ENCODE measurements at regions not wholly inside any gene's neighbourhood (a gene's known extent, or its start where the extent isn't known, plus 50 kb on each side); places are given as distances from the start of the nearest gene placed in this dataset.

DNA sequence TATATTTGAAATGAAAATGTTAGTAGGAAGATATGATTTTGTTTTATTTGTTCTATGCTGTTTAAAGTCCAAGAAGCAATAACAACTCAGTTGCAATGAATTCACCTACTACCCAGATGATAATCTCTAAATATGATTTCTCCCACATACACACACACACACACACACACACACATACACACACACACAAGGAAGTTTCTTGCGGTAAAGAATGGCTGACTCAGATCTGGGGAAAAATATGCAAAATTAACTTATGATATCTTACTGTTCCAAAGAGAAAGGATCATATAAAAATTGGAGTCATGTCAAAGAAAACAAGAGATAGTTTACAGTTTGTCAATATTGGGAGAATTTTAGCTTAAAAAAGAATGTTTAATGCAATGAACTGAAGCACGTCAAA, 456.7 kb downstream of the SLC16A7 start:
- Histone ChIP-seq H4K20me1 (ENCODE audit: control insufficient read depth, extremely low read depth, insufficient read depth, low read length) (no peaks in the 10 kb centered on the region), H2AFZ (ENCODE audit: low read length) (no peak overlapping the region), H3K9me3 (ENCODE audit: control insufficient read depth, insufficient read depth, low read depth, low read length) (no peaks in the 10 kb centered on the region), H3K4me3 (replicated peaks in 1 of 4; ENCODE audit: control extremely low read depth in 1 of 4, insufficient read depth in 1 of 4, low read depth in 3 of 4, low read length in 4 of 4) (no peak overlapping the region), H3K4me2 (ENCODE audit: extremely low read depth, insufficient read depth, low read length) (no peak overlapping the region), H3K27me3 (ENCODE audit: control insufficient read depth, insufficient read depth, low read length) (no peaks in the 10 kb centered on the region), H3K79me2 (ENCODE audit: control insufficient read depth, insufficient read depth, low read length) (no peaks in the 10 kb centered on the region), H3K9ac (ENCODE audit: insufficient read depth, low read length) (no peak overlapping the region), H3K27ac (ENCODE audit: insufficient read depth, low read length) (no peak overlapping the region), H3K36me3 (ENCODE audit: control insufficient read depth, insufficient read depth, low read length) (no peaks in the 10 kb centered on the region), H3K4me1 (ENCODE audit: control insufficient read depth, extremely low read depth, insufficient read depth, low read length) (no peaks in the 10 kb centered on the region)
- DNase-seq (ENCODE audit: low read depth in 2 of 2) = peak; percentile 19 to 70
- TF ChIP-seq, protein P1, sequence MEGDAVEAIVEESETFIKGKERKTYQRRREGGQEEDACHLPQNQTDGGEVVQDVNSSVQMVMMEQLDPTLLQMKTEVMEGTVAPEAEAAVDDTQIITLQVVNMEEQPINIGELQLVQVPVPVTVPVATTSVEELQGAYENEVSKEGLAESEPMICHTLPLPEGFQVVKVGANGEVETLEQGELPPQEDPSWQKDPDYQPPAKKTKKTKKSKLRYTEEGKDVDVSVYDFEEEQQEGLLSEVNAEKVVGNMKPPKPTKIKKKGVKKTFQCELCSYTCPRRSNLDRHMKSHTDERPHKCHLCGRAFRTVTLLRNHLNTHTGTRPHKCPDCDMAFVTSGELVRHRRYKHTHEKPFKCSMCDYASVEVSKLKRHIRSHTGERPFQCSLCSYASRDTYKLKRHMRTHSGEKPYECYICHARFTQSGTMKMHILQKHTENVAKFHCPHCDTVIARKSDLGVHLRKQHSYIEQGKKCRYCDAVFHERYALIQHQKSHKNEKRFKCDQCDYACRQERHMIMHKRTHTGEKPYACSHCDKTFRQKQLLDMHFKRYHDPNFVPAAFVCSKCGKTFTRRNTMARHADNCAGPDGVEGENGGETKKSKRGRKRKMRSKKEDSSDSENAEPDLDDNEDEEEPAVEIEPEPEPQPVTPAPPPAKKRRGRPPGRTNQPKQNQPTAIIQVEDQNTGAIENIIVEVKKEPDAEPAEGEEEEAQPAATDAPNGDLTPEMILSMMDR (conservative IDR thresholded peaks at IDR 0.05 in 1 of 2, IDR thresholded peaks at IDR 0.05 in 1 of 2; ENCODE audit: low read depth in 1 of 2, low read length in 2 of 2) = no peak
- no peak for TF ChIP-seq EZH2 (IDR thresholded peaks at IDR 0.05; ENCODE audit: low read length, missing control alignments)

DNA sequence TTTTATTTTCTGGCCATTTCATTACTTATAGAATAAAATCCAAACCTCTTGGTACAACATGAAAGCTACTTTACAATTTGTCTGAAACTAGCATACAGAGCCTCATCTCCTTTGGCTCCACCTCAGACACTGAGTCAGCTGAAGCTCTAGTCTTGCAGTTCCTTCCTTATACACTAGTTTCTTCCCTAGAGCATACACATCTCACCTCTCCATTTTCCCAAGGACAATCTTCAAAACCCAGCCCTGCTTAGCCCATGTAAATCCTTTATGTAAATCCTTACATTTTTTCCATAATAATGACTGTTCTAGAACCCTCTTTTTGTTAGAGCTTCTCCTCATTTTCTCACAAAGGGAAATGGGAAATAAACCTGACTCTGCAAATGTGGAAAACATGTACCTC, 463.4 kb downstream of the SLC16A7 start:
- Histone ChIP-seq H3K27me3 (ENCODE audit: control insufficient read depth, insufficient read depth, low read length) (no peaks in the 10 kb centered on the region), H3K4me2 (ENCODE audit: extremely low read depth, insufficient read depth, low read length) (no peak overlapping the region), H3K27ac (ENCODE audit: insufficient read depth, low read length) (no peak overlapping the region), H3K4me1 (ENCODE audit: control insufficient read depth, extremely low read depth, insufficient read depth, low read length) (no peaks in the 10 kb centered on the region), H4K20me1 (ENCODE audit: control insufficient read depth, extremely low read depth, insufficient read depth, low read length) (no peaks in the 10 kb centered on the region), H3K9ac (ENCODE audit: insufficient read depth, low read length) (no peak overlapping the region), H2AFZ (ENCODE audit: low read length) (no peak overlapping the region), H3K9me3 (ENCODE audit: control insufficient read depth, insufficient read depth, low read depth, low read length) (no peaks in the 10 kb centered on the region), H3K36me3 (ENCODE audit: control insufficient read depth, insufficient read depth, low read length) (no peaks in the 10 kb centered on the region), H3K4me3 (replicated peaks in 1 of 4; ENCODE audit: control extremely low read depth in 1 of 4, insufficient read depth in 1 of 4, low read depth in 3 of 4, low read length in 4 of 4) (no peak overlapping the region), H3K79me2 (ENCODE audit: control insufficient read depth, insufficient read depth, low read length) (no peaks in the 10 kb centered on the region)
- DNase-seq (ENCODE audit: low read depth in 2 of 2) = no peak
- no peak for TF ChIP-seq EZH2 (IDR thresholded peaks at IDR 0.05; ENCODE audit: low read length, missing control alignments)
- TF ChIP-seq, protein P1 (conservative IDR thresholded peaks at IDR 0.05 in 1 of 2, IDR thresholded peaks at IDR 0.05 in 1 of 2; ENCODE audit: low read depth in 1 of 2, low read length in 2 of 2) = peak in 1 of 2 donors; percentile 0

DNA sequence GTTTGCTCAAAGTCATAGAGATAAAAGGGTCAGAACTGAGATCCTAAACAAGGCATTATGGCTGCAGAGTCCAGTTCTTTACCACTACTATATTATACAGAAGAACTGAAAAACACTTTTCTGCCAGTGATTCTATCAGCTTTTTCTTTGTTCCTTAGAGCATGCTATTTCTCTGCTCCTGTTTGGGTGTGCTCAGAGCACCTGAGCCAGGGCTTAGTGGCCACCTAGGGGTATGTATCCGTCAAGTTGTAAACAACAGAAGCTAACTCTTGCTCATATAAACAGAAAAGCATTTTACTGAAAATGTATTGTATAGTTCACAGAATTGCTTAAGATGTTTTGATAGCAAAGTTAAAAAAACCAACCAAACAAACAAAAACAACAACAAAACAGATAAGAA, 470.8 kb downstream of the SLC16A7 start:
- no peak overlapping the region for H2AFZ ChIP-seq (ENCODE audit: low read length)
- H3K4me2 ChIP-seq (ENCODE audit: extremely low read depth, insufficient read depth, low read length) = no peak overlapping the region
- H3K9me3 ChIP-seq (ENCODE audit: control insufficient read depth, insufficient read depth, low read depth, low read length) = no peaks in the 10 kb centered on the region
- DNase-seq (ENCODE audit: low read depth in 2 of 2) = no peak
- H3K27me3 ChIP-seq (ENCODE audit: control insufficient read depth, insufficient read depth, low read length) = no peaks in the 10 kb centered on the region
- H3K9ac ChIP-seq (ENCODE audit: insufficient read depth, low read length) = no peak overlapping the region
- H4K20me1 ChIP-seq (ENCODE audit: control insufficient read depth, extremely low read depth, insufficient read depth, low read length) = no peaks in the 10 kb centered on the region
- H3K4me1 ChIP-seq (ENCODE audit: control insufficient read depth, extremely low read depth, insufficient read depth, low read length) = no peaks in the 10 kb centered on the region
- H3K4me3 ChIP-seq (replicated peaks in 1 of 4; ENCODE audit: control extremely low read depth in 1 of 4, insufficient read depth in 1 of 4, low read depth in 3 of 4, low read length in 4 of 4) = no peak overlapping the region
- H3K79me2 ChIP-seq (ENCODE audit: control insufficient read depth, insufficient read depth, low read length) = no peaks in the 10 kb centered on the region
- H3K27ac ChIP-seq (ENCODE audit: insufficient read depth, low read length) = no peak overlapping the region
- no peaks in the 10 kb centered on the region for H3K36me3 ChIP-seq (ENCODE audit: control insufficient read depth, insufficient read depth, low read length)
- no peak for TF ChIP-seq EZH2 (IDR thresholded peaks at IDR 0.05; ENCODE audit: low read length, missing control alignments)
- TF ChIP-seq, protein P1 (conservative IDR thresholded peaks at IDR 0.05 in 1 of 2, IDR thresholded peaks at IDR 0.05 in 1 of 2; ENCODE audit: low read depth in 1 of 2, low read length in 2 of 2) = no peak

All from fibroblast of lung (primary cell).